H9 (cell line): ENCODE measurements at regions not wholly inside any gene's neighbourhood (a gene's known extent, or its start where the extent isn't known, plus 50 kb on each side); places are given as distances from the start of the nearest gene placed in this dataset.

Source experiments
- DNase-seq: peaks from one replicate; pipeline ENCODE4 v3.0.0-alpha.2; 2017
- H2AFZ ChIP-seq: one replicate; pipeline ENCODE4 v1.6.1; 2013; ENCODE audit warnings: mild to moderate bottlenecking, low read length, control low read depth, moderate library complexity
- H2AK5ac ChIP-seq: 2 replicates; pipeline ENCODE4 v1.6.1; 2013; ENCODE audit warnings: low read length, control low read depth, mixed read lengths; ENCODE audit not compliant: insufficient read length
- H2BK120ac ChIP-seq: one replicate; pipeline ENCODE4 v1.6.1; 2013; ENCODE audit warnings: low read depth, mild to moderate bottlenecking, low read length, control low read depth, inconsistent platforms; ENCODE audit not compliant: poor library complexity, severe bottlenecking
- H2BK12ac ChIP-seq: 2 replicates; pipeline ENCODE4 v1.6.1; 2013; ENCODE audit warnings: low read length, control low read depth, mixed read lengths, low read depth; ENCODE audit not compliant: insufficient read length
- H2BK15ac ChIP-seq: 2 replicates; pipeline ENCODE4 v1.6.1; 2013; ENCODE audit warnings: low read depth, low read length, control low read depth
- H2BK20ac ChIP-seq: one replicate; pipeline ENCODE4 v1.6.1; 2013; ENCODE audit warnings: low read depth, mild to moderate bottlenecking, low read length, control low read depth, inconsistent platforms; ENCODE audit not compliant: poor library complexity, severe bottlenecking
- H2BK5ac ChIP-seq: 2 replicates; pipeline ENCODE4 v1.6.1; 2013; ENCODE audit warnings: low read length, control low read depth, mixed read lengths; ENCODE audit not compliant: insufficient read length
- H3K14ac ChIP-seq: 2 replicates; pipeline ENCODE4 v1.6.1; 2013; ENCODE audit warnings: low read length, control low read depth; ENCODE audit not compliant: insufficient read depth
- H3K18ac ChIP-seq: 2 replicates; pipeline ENCODE4 v1.6.1; 2013; ENCODE audit warnings: low read depth, mild to moderate bottlenecking, mixed read lengths, low read length, control low read depth; ENCODE audit not compliant: insufficient read length
- H3K23ac ChIP-seq: 2 replicates; pipeline ENCODE4 v1.6.1; 2013; ENCODE audit warnings: low read length, control low read depth, mixed read lengths, low read depth; ENCODE audit not compliant: insufficient read length
- H3K23me2 ChIP-seq: 2 replicates; pipeline ENCODE4 v1.6.1; 2013; ENCODE audit warnings: low read depth, mild to moderate bottlenecking, mixed read lengths, low read length, control low read depth; ENCODE audit not compliant: insufficient read length, poor library complexity, severe bottlenecking
- H3K27ac ChIP-seq: 2 replicates; pipeline ENCODE4 v1.5.1; 2013; ENCODE audit warnings: low read length, control low read depth, mixed read lengths, low read depth; ENCODE audit not compliant: insufficient read length
- H3K27me3 ChIP-seq: 2 replicates; pipeline ENCODE4 v1.6.1; 2013; ENCODE audit warnings: low read length, control low read depth, inconsistent platforms; ENCODE audit not compliant: insufficient read depth
- H3K4ac ChIP-seq: 2 replicates; pipeline ENCODE4 v1.6.1; 2013; ENCODE audit warnings: low read depth, mild to moderate bottlenecking, control low read depth, inconsistent platforms, low read length, moderate library complexity
- H3K4me1 ChIP-seq: 2 replicates; pipeline ENCODE4 v1.6.1; 2013; ENCODE audit warnings: low read length, control low read depth, inconsistent platforms; ENCODE audit not compliant: insufficient read depth
- H3K4me2 ChIP-seq: 2 replicates; pipeline ENCODE4 v1.6.1; 2013; ENCODE audit warnings: low read length, control low read depth, mixed read lengths; ENCODE audit not compliant: insufficient read length, insufficient read depth
- H3K56ac ChIP-seq: 2 replicates; pipeline ENCODE4 v1.6.1; 2013; ENCODE audit warnings: low read depth, mild to moderate bottlenecking, mixed read lengths, low read length, control low read depth; ENCODE audit not compliant: insufficient read length
- H3K79me1 ChIP-seq: 2 replicates; pipeline ENCODE4 v1.6.1; 2013; ENCODE audit warnings: low read depth, mild to moderate bottlenecking, moderate library complexity, low read length, control low read depth, inconsistent platforms; ENCODE audit not compliant: insufficient read depth, poor library complexity, severe bottlenecking
- H3K79me2 ChIP-seq: 2 replicates; pipeline ENCODE4 v1.6.1; 2013; ENCODE audit warnings: low read length, control low read depth, inconsistent platforms; ENCODE audit not compliant: insufficient read depth
- H3K9ac ChIP-seq: 2 replicates; pipeline ENCODE4 v1.6.1; 2013; ENCODE audit warnings: low read length, control low read depth, mixed read lengths; ENCODE audit not compliant: insufficient read length; ENCODE audit errors: extremely low read depth
- H3K9me3 ChIP-seq: one replicate; pipeline ENCODE4 v1.6.1; 2013; ENCODE audit warnings: low read depth, low read length, inconsistent platforms; ENCODE audit not compliant: control insufficient read depth
- H3T11ph ChIP-seq: one replicate; pipeline ENCODE4 v1.6.1; 2013; ENCODE audit warnings: mild to moderate bottlenecking, low read length, control low read depth, inconsistent platforms
- H4K20me1 ChIP-seq: one replicate; pipeline ENCODE4 v1.6.1; 2013; ENCODE audit not compliant: control insufficient read depth, insufficient read length, insufficient read depth
- H4K5ac ChIP-seq: 2 replicates; pipeline ENCODE4 v1.6.1; 2013; ENCODE audit warnings: low read depth, mild to moderate bottlenecking, mixed read lengths, low read length, control low read depth; ENCODE audit not compliant: insufficient read length
- H4K8ac ChIP-seq: replicated peaks from 2 replicates; pipeline ENCODE4 v1.6.1; 2013; ENCODE audit warnings: low read length, control low read depth, mixed read lengths, low read depth; ENCODE audit not compliant: insufficient read length
- H4K91ac ChIP-seq: 2 replicates; pipeline ENCODE4 v1.6.1; 2013; ENCODE audit warnings: low read depth, mild to moderate bottlenecking, moderate library complexity, mixed read lengths, low read length, control low read depth; ENCODE audit not compliant: insufficient read length
- H3K27ac Mint-ChIP-seq, 3 experiments: 2 replicates in 2 of 3; 3 replicates in 1 of 3; pipeline ENCODE4 v1.8.0; 2020 to 2021; ENCODE audit warnings: mixed read lengths in 3 of 3, mild to moderate bottlenecking in 1 of 3, moderate library complexity in 1 of 3
- H3K27me3 Mint-ChIP-seq: 2 replicates; pipeline ENCODE4 v1.8.0; 2021; ENCODE audit warnings: low read depth, mild to moderate bottlenecking, moderate library complexity, mixed read lengths
- H3K36me3 Mint-ChIP-seq, 3 experiments: 2 replicates in 2 of 3; 3 replicates in 1 of 3; pipeline ENCODE4 v1.8.0; 2020 to 2021; ENCODE audit warnings: low read depth in 3 of 3, mixed read lengths in 3 of 3; ENCODE audit not compliant: insufficient read depth in 1 of 3
- H3K4me1 Mint-ChIP-seq, 2 experiments: 2 replicates each; pipeline ENCODE4 v1.8.0; 2020; ENCODE audit warnings: mixed read lengths in 2 of 2
- H3K4me3 Mint-ChIP-seq, 2 experiments: 2 replicates in 1 of 2; 3 replicates in 1 of 2; pipeline ENCODE4 v1.8.0; 2020 to 2021; ENCODE audit warnings: mild to moderate bottlenecking in 2 of 2, mixed read lengths in 2 of 2, moderate library complexity in 1 of 2
- H3K9me3 Mint-ChIP-seq, 2 experiments: 2 replicates in 1 of 2; 3 replicates in 1 of 2; pipeline ENCODE4 v1.8.0; 2020; ENCODE audit warnings: mild to moderate bottlenecking in 2 of 2, mixed read lengths in 2 of 2, moderate library complexity in 1 of 2
- CTCF ChIP-seq: fragments of 200-600 bp; sonication (generic); conservative IDR thresholded peaks from 3 replicates; pipeline ENCODE4 v1.8.0; 2021; ENCODE audit warnings: antibody characterized with exemption, mild to moderate bottlenecking
- WGBS: extraction: QIAGEN DNeasy Blood & Tissue Kit; methylation state at CpG from one replicate; pipeline ENCODE4 v1.1.7; 2013; ENCODE audit warnings: missing lambda C conversion rate, low lambda C conversion rate, mixed read lengths; ENCODE audit not compliant: insufficient read length; ENCODE audit errors: extremely low coverage; 5-methylcytosine and 5-hydroxymethylcytosine counted together

GRCh38 chr12:92226071-92226661 lies 80.5 kb upstream of the BTG1 start:
- Histone ChIP-seq H3K18ac (no peak overlapping the region), H3K23me2 (no peaks in the 10 kb centered on the region), H3K27ac (no peak overlapping the region), H3T11ph (no peak overlapping the region), H3K9me3 (no peaks in the 10 kb centered on the region), H3K79me1 (no peaks in the 10 kb centered on the region), H3K4me1 (peaks cover 3% of the 10 kb centered on the region; the same call in 1 of the 2 replicates), H3K56ac (no peak overlapping the region), H3K4ac (no peak overlapping the region), H3K4me2 (no peak overlapping the region), H2BK15ac (no peak overlapping the region), H4K91ac (no peak overlapping the region), H2BK12ac (no peak overlapping the region), H2BK20ac (no peak overlapping the region), H2BK120ac (no peak overlapping the region), H2AFZ (no peak overlapping the region), H3K79me2 (no peaks in the 10 kb centered on the region), H3K14ac (no peak overlapping the region), H3K9ac (no peak overlapping the region), H4K8ac (no peak overlapping the region), H2AK5ac (no peak overlapping the region), H4K5ac (no peak overlapping the region), H3K23ac (no peak overlapping the region), H4K20me1 (no peaks in the 10 kb centered on the region), H2BK5ac (no peak overlapping the region), H3K27me3 (no peaks in the 10 kb centered on the region)
- Mint-ChIP-seq H3K27ac (no peak overlapping the region), H3K4me1 (peaks cover 30 to 32% of the 10 kb centered on the region in 2 experiments), H3K9me3 (no peaks in the 10 kb centered on the region), H3K4me3 (no peak overlapping the region), H3K27me3 (no peaks in the 10 kb centered on the region), H3K36me3 (no peaks in the 10 kb centered on the region)
- TF ChIP-seq CTCF = no peak
- DNase-seq = no peak
- no CpG with 5 or more reads among the region's 4 CpGs for WGBS
